ENCODE measurements at regions not wholly inside any gene's neighbourhood (a gene's known extent, or its start where the extent isn't known, plus 50 kb on each side); places are given as distances from the start of the nearest gene placed in this dataset.

DNA sequence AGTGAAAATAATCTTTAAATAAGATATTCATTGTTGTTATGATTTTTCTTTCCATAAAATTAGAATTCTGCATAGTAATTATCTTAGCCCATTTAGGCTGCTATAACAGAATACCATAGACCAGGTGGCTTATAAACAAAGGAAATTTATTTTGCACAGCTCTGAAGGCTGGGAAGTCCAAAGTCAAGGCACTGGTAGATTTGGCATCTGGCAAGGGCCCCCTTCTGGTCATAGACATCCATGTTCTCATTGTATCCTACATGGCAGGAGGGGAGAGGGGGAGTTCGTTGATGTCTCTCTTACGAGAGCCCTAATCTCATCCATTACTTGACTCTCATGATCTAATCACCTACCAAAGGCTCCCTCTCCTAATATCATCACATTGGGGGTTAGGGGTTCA is 175.0 kb upstream of the CCN2 start:
- Histone ChIP-seq H2AFZ (ENCODE audit: low read depth, low read length, poor library complexity, severe bottlenecking) (no peak overlapping the region), H3K4me3 (replicated peaks in 1 of 2; ENCODE audit: low read depth in 1 of 2, low read length in 2 of 2) (no peak overlapping the region), H3K27ac (ENCODE audit: low read depth, low read length) (no peak overlapping the region), H4K20me1 (ENCODE audit: insufficient read depth) (no peaks in the 10 kb centered on the region), H3K9me2 (ENCODE audit: insufficient read depth) (no peaks in the 10 kb centered on the region), H3K4me1 (ENCODE audit: control insufficient read depth in 1 of 2, insufficient read depth in 2 of 2, low read length in 2 of 2) (no peaks in the 10 kb centered on the region), H3K4me2 (ENCODE audit: low read length) (no peak overlapping the region), H3K9me3 (ENCODE audit: control insufficient read depth in 1 of 2, insufficient read depth in 1 of 2, low read depth in 1 of 2, low read length in 2 of 2) (no peaks in the 10 kb centered on the region), H3K36me3 (ENCODE audit: control insufficient read depth in 1 of 2, insufficient read depth in 2 of 2, low read length in 2 of 2) (no peaks in the 10 kb centered on the region), H3K9ac (ENCODE audit: low read length) (no peak overlapping the region), H3K27me3 (ENCODE audit: insufficient read depth, low read length) (no peaks in the 10 kb centered on the region), H3K79me2 (ENCODE audit: insufficient read depth, low read length) (no peaks in the 10 kb centered on the region)
- no peak for TF ChIP-seq EZH2phosphoT487 (IDR thresholded peaks at IDR 0.05; ENCODE audit: borderline replicate concordance)
- no peak for TF ChIP-seq ZFX (IDR thresholded peaks at IDR 0.05)
- TF ChIP-seq YY1 (IDR thresholded peaks at IDR 0.05; ENCODE audit: extremely low read depth, insufficient replicate concordance, low read depth, low read length) = no peak
- no peak for TF ChIP-seq SIN3A (IDR thresholded peaks at IDR 0.05; ENCODE audit: low read depth)
- TF ChIP-seq SRF (IDR thresholded peaks at IDR 0.05; ENCODE audit: low read depth) = no peak
- TF ChIP-seq ELF1 (IDR thresholded peaks at IDR 0.05; ENCODE audit: borderline replicate concordance, low read depth) = no peak
- no peak for TF ChIP-seq SP1 (IDR thresholded peaks at IDR 0.05; ENCODE audit: low read depth)
- no TSS peak for BruUV-seq (replicated peaks)
- intact Hi-C loops (cut with micrococcal nuclease) = no loop called here
- POLR2A ChIA-PET = no interaction called here
- RAD21 ChIA-PET (ENCODE audit: low non-redundant PET in 1 of 2, low total read pairs in 2 of 2, uncharacterized antibody in 2 of 2, unreplicated experiment in 2 of 2) = no interaction called here
- no peak for DNase-seq (ENCODE audit: low read depth, low spot score)
- CTCF ChIA-PET = no interaction called here
- no peak for ATAC-seq

DNA sequence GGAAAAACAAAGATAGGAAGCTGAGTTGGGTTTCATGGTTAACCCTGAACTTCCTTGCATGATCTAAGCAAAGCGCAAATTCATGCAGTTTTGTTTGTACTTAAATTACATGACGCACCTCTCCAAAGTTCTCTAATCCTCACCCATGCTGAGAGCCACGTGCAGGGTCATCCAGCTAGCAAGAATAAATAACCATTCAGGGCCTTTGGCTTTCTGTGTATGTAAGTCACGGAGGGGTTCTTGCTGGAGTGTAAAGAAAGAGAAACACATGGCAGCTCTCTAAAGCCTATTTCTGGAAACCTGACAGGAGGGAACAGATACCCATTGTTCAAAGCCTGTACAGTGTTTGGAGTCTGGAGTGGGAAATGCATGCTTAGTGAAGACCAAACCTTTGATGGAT is 171.7 kb upstream of the CCN2 start:
- DNase-seq (ENCODE audit: low read depth, low spot score) (no peak), ATAC-seq (no peak)
- Histone ChIP-seq H4K20me1 (ENCODE audit: insufficient read depth) (no peaks in the 10 kb centered on the region), H3K4me3 (replicated peaks in 1 of 2; ENCODE audit: low read depth in 1 of 2, low read length in 2 of 2) (no peak overlapping the region), H2AFZ (ENCODE audit: low read depth, low read length, poor library complexity, severe bottlenecking) (no peak overlapping the region), H3K36me3 (ENCODE audit: control insufficient read depth in 1 of 2, insufficient read depth in 2 of 2, low read length in 2 of 2) (no peaks in the 10 kb centered on the region), H3K4me1 (ENCODE audit: control insufficient read depth in 1 of 2, insufficient read depth in 2 of 2, low read length in 2 of 2) (no peaks in the 10 kb centered on the region), H3K9me3 (ENCODE audit: control insufficient read depth in 1 of 2, insufficient read depth in 1 of 2, low read depth in 1 of 2, low read length in 2 of 2) (no peaks in the 10 kb centered on the region), H3K79me2 (ENCODE audit: insufficient read depth, low read length) (no peaks in the 10 kb centered on the region), H3K9me2 (ENCODE audit: insufficient read depth) (no peaks in the 10 kb centered on the region), H3K27me3 (ENCODE audit: insufficient read depth, low read length) (no peaks in the 10 kb centered on the region), H3K9ac (ENCODE audit: low read length) (no peak overlapping the region), H3K27ac (ENCODE audit: low read depth, low read length) (no peak overlapping the region), H3K4me2 (ENCODE audit: low read length) (no peak overlapping the region)
- POLR2A ChIA-PET = no interaction called here
- CTCF ChIA-PET = no interaction called here
- no TSS peak for BruUV-seq (replicated peaks)
- intact Hi-C loops (cut with micrococcal nuclease) = no loop called here
- TF ChIP-seq, protein P1, sequence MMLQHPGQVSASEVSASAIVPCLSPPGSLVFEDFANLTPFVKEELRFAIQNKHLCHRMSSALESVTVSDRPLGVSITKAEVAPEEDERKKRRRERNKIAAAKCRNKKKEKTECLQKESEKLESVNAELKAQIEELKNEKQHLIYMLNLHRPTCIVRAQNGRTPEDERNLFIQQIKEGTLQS (IDR thresholded peaks at IDR 0.05) = no peak
- TF ChIP-seq, protein P2, sequence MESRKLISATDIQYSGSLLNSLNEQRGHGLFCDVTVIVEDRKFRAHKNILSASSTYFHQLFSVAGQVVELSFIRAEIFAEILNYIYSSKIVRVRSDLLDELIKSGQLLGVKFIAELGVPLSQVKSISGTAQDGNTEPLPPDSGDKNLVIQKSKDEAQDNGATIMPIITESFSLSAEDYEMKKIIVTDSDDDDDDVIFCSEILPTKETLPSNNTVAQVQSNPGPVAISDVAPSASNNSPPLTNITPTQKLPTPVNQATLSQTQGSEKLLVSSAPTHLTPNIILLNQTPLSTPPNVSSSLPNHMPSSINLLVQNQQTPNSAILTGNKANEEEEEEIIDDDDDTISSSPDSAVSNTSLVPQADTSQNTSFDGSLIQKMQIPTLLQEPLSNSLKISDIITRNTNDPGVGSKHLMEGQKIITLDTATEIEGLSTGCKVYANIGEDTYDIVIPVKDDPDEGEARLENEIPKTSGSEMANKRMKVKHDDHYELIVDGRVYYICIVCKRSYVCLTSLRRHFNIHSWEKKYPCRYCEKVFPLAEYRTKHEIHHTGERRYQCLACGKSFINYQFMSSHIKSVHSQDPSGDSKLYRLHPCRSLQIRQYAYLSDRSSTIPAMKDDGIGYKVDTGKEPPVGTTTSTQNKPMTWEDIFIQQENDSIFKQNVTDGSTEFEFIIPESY (IDR thresholded peaks at IDR 0.05; ENCODE audit: extremely low read depth, insufficient replicate concordance, low read length) = no peak
- no peak for TF ChIP-seq SRF (IDR thresholded peaks at IDR 0.05; ENCODE audit: low read depth)
- TF ChIP-seq YY1 (IDR thresholded peaks at IDR 0.05; ENCODE audit: extremely low read depth, insufficient replicate concordance, low read depth, low read length) = no peak
- no peak for TF ChIP-seq SIN3A (IDR thresholded peaks at IDR 0.05; ENCODE audit: low read depth)
- TF ChIP-seq CBX3 (IDR thresholded peaks at IDR 0.05; ENCODE audit: low read depth) = no peak
- RAD21 ChIA-PET (ENCODE audit: low non-redundant PET in 1 of 2, low total read pairs in 2 of 2, uncharacterized antibody in 2 of 2, unreplicated experiment in 2 of 2) = no interaction called here

Measured in HCT116 (cell line).